ENCODE measurements at regions not wholly inside any gene's neighbourhood (a gene's known extent, or its start where the extent isn't known, plus 50 kb on each side); places are given as distances from the start of the nearest gene placed in this dataset.
"Not testable (repeated sequence)": the region's sequence is repeated elsewhere in the genome, so short reads cannot be mapped to it uniquely, and the experiment has no call there.

GRCh38 chr7:66526782-66527181, 101.9 kb upstream of the KCTD7 start:
- TF ChIP-seq POLR2A (IDR thresholded peaks at IDR 0.05; ENCODE audit: low read depth, low read length): not testable (repeated sequence)
- TF ChIP-seq, protein P1, sequence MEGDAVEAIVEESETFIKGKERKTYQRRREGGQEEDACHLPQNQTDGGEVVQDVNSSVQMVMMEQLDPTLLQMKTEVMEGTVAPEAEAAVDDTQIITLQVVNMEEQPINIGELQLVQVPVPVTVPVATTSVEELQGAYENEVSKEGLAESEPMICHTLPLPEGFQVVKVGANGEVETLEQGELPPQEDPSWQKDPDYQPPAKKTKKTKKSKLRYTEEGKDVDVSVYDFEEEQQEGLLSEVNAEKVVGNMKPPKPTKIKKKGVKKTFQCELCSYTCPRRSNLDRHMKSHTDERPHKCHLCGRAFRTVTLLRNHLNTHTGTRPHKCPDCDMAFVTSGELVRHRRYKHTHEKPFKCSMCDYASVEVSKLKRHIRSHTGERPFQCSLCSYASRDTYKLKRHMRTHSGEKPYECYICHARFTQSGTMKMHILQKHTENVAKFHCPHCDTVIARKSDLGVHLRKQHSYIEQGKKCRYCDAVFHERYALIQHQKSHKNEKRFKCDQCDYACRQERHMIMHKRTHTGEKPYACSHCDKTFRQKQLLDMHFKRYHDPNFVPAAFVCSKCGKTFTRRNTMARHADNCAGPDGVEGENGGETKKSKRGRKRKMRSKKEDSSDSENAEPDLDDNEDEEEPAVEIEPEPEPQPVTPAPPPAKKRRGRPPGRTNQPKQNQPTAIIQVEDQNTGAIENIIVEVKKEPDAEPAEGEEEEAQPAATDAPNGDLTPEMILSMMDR (IDR thresholded peaks at IDR 0.05; ENCODE audit: extremely low read depth in 1 of 2, insufficient read depth in 1 of 2, low read depth in 1 of 2, low read length in 2 of 2): not testable (repeated sequence)
